NCI-H2107 (cell line): ENCODE measurements at regions not wholly inside any gene's neighbourhood (a gene's known extent, or its start where the extent isn't known, plus 50 kb on each side); places are given as distances from the start of the nearest gene placed in this dataset.

Experiments
- DNase-seq: peaks from one replicate; lab custom pipeline; 2025; lab: John Stamatoyannopoulos, UW

DNA sequence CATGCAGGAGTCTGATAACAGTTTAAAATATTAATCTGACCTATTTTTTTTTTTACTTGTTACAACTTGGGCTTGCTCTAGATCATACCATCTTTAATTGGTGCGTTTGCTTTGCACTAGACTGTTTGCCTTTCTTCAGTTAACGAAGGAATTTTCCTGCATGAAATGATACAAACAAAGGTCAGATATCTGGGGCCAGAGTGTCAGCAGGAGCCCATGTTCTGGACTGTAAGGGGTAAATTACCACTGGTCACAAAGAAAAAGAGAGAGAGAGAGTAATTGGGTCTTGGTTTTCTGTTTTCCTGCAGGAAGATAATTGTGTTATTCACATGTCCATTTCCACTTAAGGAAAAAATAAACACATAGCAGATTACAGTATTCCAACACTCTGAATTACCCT lies 399.4 kb upstream of the MARCKS start:
- DNase-seq, result no peak

DNA sequence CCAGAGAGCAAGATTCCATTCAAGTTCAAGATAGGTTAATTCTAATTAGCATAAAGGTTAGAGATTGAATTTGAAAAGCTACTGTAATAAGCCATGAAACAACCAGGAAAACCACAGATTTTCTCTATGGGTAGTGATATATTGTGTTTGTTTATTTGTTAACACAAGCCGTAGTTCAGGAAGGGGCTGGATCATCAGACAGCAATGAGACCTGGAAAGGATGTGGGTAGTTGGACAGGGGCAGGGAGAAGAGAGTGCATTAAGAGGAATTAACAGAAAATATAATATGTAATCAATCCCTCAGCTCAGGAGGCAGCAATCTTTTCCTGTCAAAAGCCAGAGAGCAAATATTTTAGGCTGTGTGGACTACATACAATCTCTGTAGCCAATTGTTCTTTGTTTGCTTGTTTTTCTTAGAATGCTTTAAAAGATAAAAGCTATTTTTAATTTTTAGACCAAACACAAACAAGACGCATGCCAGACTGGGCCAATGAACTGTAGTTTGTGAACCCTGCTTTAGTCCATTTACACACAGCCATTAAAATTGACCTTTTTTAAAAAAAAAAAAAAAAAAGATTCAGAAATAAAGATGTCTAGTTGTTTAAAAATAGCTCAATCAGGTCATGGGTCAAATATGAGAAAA lies 398.7 kb upstream of the MARCKS start:
- DNase-seq, result no peak

DNA sequence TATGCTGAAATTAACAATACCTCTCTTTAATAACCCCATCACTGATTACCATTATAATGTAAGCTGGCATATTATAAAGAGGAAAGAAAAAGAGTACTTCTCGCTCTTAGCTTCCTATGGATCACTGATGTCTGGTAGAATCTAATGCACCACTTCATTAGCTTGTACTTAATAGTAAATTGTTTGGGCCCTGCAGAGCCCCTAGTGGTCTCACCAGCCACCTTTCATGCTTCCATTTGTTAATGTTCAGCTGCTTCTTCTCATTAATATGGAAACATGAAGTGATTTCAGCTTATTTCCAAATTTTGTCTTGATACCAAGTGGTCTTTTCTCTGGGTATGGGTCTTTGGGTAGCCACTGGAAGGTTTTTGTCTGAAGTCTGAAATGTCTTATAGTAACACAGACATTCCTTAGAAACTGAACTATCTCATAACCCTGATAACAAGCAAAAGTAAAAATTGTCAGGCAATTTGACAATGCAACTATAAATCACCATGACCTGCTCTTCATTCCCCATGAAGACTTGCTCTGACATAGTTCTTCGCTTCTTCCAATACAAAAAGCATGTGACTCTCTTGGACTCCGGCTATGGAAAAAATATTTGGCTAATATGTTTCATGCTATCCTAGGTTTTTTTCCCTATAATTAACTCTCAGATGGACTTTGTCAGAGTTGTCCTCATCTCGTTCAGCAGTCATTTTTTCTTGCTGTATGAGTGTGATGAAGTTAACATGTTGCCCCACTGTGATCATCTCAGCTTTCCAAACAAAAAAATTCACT lies 395.8 kb upstream of the MARCKS start:
- DNase-seq, result no peak

DNA sequence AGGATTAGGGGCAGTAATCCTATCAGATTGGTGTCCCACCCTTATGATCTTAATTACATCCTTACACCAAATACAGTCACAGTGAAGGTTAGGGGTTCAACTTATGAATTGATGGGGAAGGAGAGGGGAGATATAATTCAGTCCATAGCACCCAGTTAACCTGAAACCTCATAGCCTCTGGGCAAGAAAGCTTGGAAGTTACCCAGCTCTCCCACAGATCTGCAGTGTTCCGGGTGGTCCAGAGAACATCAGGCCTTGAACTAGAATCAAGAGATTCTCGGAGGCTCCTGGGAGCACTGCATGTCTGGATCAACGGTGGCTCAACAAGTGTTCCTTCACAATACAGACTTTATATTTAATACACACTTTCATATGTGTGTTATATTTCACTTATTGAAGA lies 392.6 kb upstream of the MARCKS start:
- DNase-seq, result no peak

DNA sequence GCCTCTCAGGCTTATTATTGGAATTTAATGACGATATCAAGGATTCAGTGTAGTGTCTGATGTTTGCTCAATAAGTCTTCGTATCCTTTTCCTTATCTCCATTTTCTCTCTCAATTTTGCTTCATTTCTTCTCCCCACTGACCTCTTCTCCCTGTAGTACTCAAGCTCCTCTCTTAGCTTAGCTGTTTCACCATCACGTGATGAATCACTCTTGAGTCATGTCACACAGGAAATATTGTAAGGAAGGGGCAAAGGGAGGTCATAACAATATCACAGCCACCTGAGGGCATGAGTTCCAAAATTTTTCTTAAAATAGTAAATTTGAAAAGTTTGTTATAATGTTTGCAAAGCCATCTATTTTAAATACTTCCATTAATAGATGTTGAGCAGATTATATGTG lies 392.2 kb upstream of the MARCKS start:
- no peak for DNase-seq

DNA sequence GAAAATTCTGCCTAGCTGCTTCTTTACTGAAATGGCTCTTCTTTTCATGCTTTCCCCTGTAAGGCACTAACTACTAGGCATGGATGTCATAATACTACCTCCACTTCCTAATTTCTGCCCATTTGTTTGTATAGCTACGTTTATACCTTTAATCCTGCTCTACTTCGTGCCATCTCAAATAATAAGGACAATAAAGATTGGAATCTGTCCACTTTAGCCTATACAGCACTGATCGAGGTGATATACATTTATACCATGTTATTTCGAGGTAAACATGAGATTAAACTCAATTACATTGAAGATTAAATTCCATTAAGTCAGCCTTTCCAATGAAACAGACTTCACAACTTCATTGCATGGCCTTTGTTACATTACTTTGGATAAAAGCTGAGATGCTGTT lies 390.6 kb upstream of the MARCKS start:
- DNase-seq, result no peak

DNA sequence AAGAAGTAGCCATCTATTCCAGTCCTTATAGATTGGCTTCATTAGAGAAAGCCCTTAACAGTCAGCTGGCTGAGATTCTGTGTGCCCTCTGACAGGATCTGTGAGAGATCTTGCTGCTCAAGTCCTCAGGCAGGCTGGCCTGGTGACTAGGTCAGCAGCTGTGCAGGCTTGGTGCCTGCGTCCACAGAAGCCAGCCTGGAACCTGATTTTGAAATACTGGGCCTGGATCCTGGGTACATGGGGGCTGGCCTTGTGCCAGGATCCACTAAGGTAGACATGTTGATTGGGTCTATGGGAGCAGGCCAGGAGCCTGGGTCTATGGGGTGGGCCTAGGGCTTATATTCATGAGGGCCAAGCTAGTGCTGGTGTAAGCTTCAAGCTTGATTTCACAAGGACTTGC lies 381.8 kb upstream of the MARCKS start:
- DNase-seq, result no peak

DNA sequence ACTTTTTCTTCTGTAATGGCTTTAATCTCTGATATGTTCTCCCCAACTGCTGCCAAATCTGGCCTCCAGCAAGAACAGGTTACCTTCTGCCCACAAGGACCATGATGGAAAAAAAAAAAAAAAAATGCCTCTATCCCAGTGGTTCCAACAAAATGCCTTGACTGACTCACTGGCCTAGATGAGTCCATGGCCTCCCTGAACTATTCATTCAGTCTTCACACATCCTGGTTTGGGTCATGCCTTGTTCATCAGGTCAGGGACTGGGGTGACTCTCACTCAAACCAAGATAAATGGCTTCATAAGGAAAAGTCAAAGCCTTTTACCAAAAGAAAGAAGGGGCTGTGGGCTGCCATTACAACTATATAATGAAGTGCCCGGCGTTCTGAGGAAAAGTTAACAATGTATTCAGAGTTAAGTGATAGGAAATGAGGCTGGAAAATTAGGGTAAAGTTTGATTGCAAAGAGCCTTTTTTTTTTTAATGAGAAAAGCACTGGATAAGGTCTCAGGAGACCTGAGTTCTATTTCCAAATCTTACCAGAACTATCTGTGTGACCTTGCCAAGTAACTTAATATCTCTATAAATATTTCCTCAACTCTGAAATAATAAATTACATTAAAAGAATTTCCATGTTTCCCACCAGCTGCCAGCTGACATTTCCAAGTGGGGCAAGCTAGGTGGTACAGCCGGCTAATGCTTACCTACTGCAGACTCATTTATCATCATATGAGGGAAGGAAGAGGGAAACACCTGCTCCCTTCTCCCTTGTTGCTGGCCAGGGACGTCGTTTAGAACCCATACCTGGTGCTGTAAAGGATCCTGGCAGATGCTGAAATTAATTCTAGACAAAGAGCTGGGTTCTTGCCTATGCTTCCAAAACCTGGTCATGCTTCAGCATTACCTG lies 380.0 kb upstream of the MARCKS start:
- no peak for DNase-seq

DNA sequence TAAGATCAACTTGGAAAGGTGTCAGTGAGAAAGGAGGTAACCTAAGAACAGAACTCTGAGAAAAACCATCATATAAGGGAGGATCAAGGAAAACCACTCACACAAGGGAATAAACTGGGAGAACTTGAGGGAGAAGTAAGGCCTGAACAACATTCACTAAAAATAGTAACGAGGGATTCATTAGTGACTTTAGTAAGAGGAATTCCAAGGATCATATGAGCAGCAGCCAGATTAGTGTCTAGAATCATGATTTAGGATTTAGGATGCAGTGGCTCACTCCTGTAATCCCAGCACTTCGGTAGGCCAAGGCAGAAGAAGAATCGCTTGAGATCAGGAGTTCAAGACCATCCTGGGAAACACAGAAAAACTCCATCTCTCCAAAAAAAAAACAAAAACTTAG lies 376.5 kb upstream of the MARCKS start:
- no peak for DNase-seq

DNA sequence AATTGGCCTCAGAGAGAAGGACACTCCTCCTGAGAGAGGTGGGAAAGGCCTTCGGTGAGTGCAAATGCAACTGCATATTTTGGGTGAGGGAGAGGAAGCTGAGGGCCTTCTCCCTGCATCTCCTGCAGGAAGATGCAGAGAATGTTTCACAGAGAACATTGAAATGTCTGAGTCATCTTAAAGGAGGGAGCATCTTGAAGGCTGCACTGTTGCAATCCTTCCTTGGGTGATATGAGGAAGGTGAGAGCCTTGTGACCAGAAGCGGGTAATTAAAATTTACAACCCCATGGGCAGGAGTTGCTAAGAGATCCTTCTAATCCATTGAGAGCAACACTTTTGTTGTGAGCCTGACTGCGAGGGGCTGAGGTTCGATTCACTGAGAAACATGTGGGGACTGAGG lies 375.7 kb upstream of the MARCKS start:
- no peak for DNase-seq

DNA sequence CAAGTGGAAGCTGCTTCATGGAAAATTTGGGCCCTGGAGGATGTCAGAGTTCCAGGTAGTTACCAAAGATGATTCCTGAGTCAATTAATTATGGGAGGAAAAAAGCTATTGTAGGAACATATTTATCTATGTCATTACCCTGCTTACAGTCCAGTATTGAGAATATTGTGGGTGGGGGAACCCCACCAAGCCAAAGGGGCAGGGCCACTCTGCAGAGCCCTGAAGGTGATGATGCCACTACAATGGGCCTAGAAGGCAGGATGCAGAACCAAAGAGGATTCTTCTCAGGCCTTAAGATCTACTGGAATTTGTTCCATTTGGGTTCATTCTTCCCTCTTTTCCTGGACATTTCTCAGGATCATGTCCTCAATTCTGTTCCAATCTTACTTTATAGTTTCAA lies 375.2 kb upstream of the MARCKS start:
- no peak for DNase-seq

DNA sequence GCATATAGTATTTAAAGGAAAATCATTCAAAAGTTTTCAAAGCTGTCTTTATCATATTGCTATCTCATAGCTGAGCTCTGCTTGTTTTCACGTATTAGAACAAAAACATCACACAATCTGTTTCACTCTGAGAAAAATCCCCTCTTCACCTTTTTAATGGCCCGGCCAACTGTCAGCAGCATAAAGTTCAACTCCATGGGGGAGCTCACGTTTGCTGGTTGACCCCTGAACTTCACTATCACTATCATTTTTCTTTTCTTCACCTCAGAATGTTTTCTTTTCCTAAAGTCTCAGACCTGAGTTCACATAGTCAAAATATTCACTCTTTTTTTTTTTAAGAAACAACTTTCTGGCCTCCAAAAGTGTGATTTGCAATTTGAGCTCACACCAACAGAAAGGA lies 374.4 kb upstream of the MARCKS start:
- no peak for DNase-seq

DNA sequence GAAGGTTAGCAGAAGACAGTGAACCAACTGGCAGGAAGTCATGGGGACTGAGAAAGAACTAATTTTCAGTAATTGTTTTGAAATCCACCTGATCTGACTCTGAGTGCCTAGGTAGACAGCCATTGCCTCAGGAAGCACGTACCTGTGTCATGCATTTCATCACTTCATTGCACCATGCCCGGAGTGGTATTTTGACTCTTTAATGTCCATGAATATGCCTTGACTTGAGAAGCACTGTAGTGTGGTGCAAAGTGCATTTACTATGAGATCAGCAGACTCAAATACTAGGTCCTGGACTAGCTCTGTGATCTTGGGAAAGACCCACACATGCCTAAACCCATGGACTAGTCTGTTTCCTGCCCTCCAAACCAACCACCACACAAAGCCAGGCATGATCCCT lies 370.9 kb upstream of the MARCKS start:
- DNase-seq, result no peak

DNA sequence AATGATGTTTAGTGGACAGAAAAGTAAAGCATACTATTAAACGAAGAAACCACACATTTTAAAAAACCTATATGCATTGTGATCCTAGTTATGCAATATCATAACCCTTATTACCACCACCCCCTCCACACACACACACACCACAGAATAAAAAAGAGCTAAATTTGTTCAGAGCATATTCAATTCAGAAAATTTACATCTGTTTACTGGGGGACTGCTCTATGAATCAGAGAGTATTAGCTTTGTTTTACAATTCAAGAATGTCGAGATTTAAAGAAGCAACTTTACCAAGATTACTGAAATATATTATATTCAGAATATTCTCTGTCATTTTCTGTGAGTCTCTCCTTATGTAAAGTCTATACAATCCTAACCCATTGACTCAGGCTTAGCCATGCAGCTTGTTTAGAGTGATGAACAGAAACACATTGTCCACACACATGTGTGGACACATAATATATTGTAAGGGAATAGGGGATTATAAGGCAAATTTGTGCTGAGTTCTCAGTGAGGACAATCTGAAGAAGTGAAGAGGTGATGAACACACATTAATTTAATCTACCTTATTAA lies 369.6 kb upstream of the MARCKS start:
- DNase-seq, result no peak

DNA sequence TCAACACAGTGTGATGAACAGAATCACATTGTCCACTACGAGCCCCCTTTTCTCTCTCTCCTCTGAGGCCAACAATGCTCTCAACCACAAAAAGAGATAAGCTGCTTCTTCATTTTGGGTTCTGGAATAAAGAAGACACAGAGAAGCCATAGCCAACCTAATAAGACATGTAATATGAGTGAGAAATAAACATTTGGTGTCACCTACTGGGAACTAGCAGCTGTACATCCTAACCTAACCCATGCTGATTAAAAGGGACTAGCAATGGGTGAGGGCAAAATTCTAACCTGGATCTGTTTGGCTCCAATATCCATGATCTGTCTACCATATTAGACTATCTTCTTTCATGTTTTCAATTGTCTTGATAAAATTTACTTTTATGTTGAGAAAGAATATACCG lies 369.1 kb upstream of the MARCKS start:
- no peak for DNase-seq

DNA sequence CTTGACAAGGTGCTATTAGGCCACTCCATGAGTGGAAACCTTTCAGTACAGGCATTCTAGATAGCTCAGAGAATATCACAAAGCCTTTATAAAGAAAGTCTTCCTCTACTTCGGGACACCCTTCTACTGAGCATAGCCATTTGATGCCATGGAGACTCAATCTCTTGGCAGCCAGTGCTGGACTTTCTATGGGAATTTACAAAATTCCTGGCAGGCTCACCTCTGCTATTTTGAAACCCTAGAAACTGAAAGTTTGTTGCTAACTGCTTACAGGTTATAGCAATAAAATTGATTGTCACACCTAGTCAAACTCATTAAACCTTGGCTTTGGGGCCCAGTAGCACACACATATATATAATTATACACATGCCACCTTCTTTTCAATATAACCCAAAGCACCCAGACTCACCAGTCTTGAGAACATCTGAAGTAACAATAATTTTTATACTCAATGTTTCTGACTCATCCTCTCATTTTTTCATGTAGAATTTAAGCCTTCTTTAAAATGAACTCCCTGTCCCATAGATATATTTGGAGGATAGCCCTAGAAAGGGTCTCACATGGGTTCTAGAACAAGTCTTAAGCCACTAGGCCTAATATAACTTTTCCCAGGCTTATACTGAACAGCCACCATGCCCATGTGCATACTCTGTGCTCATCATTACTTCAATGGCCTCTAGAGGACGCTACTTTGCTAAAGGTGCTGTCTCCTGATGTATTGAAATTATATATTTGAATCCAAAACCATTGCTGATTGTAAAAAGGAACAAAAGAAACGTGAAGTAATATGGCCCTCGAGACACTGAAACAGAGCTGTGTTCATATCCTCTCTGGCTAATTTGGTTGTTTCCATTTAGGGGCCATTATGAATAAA lies 368.1 kb upstream of the MARCKS start:
- no peak for DNase-seq

DNA sequence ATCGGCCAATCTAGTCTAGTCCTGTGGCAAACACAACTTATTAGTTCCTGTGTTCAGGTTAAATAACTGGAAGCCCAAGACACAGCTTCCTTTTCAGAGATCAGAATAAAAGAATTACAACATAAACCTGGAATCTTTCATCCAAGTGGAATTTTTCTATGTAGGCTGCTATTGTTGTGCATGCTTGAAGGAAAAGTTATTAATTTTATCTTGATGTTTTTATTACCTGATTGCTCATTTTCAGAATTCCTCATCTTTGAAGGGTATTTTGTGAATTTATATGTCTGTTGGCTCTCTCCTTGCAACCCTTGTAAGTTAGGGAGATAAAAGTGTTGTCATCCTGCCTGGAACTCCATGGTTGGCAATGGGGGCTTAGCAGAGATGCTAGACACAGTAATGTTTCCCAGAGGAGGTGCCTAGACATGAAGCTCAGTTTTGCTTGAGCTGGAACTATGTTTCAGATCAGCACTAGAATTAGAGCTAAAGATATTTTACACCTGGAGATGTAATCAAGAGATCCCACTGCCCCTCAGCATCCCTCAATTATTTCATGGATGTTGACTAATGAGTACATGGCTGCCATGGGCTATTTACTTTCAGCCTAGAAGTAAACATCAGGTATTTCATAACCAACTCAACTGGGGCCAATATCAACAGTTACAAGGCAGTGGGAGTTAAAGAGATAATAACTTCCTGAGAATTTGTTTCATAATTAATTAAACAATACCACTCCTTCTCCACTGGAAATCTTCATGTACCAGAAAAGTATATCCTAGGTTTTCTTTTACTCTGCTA lies 367.0 kb upstream of the MARCKS start:
- DNase-seq, result no peak

DNA sequence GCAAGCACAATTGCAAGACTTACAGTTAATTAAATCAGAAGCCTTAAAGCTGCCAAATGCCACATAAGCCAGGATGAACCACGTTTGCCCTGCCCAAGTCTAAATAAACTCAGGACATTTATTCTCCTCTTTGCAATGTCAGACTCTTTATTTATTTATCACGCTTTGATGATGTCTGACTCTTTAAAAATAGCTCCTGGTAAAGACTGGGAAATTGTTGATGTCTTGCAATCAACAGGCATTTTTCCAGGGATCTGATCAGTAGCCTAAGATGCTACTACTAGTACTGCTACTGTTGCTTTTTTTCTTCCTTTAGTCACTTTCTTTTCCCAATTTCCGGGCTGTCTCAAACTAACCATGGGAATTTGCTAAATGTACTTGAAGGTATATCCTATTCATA lies 365.8 kb upstream of the MARCKS start:
- no peak for DNase-seq

DNA sequence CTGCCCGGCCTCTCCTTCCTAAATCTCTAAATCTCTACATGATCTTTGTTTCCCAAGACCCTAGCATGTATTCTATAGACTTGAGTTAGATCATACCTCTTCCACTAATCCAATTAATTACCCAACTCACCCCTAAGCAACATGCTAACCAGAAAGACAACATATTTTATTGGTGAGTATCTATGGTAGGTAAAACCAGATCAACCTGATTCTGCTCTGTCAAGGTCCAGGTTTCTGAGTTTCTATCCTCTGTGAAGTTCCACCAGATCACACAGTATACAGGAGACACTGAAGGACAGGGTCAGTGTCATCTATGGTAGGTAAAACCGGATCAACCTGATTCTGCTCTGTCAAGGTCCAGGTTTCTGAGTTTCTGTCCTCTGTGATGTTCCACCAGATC lies 363.2 kb upstream of the MARCKS start:
- DNase-seq, result no peak

DNA sequence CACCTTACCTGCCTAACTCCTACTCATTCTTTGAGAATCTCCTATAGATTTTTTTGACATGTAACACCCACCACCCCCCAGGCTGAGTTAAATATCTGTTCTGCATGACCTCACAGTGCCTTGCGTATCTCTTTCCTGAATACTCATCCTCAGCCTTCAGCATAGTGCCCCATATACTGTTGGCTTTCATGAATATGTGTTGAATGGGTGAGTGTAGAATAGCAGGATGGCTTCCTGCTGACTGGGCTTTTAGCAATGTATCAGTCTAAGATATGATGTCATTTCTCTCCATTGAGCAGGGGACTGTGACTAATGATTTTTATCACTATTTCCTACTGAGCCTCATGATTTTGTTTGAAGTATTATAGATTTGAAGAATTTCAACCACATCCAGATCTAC lies 361.6 kb upstream of the MARCKS start:
- DNase-seq, result no peak

DNA sequence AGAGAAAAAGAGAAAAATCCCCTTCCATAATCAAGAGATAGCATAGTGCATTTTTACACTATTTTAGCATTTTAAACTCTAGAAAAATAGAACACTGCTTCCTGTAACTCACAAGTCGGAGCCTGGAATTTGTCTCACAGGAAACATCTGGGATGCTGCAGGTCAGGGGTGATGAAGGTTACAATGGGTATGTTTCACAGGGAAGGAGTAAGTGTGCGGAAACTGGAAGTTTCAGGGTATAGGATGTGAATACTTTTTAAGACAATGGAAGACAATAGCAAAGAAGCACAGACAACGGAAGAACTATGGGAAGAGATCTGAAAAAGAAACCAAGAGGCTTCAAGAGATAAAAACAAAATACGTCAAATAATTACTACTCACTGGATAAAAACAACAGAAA lies 361.0 kb upstream of the MARCKS start:
- DNase-seq, result no peak
